ENCODE measurements at regions not wholly inside any gene's neighbourhood (a gene's known extent, or its start where the extent isn't known, plus 50 kb on each side); places are given as distances from the start of the nearest gene placed in this dataset.

DNA sequence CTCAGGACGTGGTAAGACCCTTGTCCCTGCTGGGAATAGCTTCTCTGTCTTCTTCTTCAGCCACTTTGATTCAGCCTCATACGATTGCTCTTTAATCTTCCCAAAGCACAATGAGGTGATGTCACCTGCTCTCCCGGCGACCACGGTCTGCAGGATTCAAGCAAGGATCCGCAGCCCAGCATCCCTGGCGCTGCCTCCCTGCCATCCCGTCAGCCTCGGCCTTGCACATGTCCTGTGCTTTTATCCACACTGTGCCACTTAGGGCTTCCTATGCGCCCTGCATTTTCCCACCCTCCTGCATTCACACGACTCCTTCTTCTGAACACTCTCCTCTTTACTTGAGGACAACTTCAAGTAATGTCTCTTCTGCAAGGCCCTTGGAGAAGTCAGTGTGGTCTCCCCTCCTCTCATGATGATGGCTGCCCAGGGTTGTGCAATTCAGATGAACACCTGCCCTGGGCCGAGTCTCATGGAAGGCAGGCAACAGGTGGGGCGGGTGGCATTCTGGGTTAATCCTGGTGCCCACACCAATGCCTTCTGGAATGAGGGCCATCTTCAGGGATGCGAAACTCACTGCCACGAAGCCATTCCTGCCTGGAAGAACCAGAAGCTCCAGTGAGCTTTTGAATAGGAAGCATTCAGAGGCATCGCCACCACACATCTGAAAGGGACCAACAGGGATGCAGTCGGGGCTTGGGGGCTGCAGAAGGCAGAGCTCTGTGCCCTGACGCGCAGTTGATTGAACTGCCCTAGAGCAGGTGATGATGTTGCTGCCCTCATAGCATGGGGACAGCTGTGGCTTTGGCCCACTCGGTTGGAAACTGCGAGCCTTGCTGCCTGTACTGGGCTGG is 287.5 kb downstream of the GLRX3 start:
- Mint-ChIP-seq H3K27ac (ENCODE audit: low read depth, unreplicated experiment) (no peak overlapping the region), H3K4me1 (ENCODE audit: insufficient read depth, unreplicated experiment) (no peaks in the 10 kb centered on the region), H3K27me3 (ENCODE audit: insufficient read depth, unreplicated experiment) (no peaks in the 10 kb centered on the region), H3K36me3 (ENCODE audit: insufficient read depth, unreplicated experiment) (no peaks in the 10 kb centered on the region), H3K9me3 (ENCODE audit: unreplicated experiment) (peaks cover 22% of the 10 kb centered on the region), H3K4me3 (ENCODE audit: unreplicated experiment) (no peak overlapping the region)
- no peak for DNase-seq (ENCODE audit: unreplicated experiment)
- TF ChIP-seq, protein P1, sequence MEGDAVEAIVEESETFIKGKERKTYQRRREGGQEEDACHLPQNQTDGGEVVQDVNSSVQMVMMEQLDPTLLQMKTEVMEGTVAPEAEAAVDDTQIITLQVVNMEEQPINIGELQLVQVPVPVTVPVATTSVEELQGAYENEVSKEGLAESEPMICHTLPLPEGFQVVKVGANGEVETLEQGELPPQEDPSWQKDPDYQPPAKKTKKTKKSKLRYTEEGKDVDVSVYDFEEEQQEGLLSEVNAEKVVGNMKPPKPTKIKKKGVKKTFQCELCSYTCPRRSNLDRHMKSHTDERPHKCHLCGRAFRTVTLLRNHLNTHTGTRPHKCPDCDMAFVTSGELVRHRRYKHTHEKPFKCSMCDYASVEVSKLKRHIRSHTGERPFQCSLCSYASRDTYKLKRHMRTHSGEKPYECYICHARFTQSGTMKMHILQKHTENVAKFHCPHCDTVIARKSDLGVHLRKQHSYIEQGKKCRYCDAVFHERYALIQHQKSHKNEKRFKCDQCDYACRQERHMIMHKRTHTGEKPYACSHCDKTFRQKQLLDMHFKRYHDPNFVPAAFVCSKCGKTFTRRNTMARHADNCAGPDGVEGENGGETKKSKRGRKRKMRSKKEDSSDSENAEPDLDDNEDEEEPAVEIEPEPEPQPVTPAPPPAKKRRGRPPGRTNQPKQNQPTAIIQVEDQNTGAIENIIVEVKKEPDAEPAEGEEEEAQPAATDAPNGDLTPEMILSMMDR (IDR thresholded peaks at IDR 0.05; ENCODE audit: unreplicated experiment): no peak
- ChIA-PET CTCF (no interaction called here), POLR2A (no interaction called here)
- intact Hi-C loops (cut with micrococcal nuclease): no loop called here
- BruUV-seq (replicated peaks): no TSS peak

- intact Hi-C loops (cut with micrococcal nuclease): no loop called here
- H3K4me1 Mint-ChIP-seq (ENCODE audit: insufficient read depth, unreplicated experiment): no peaks in the 10 kb centered on the region
- H3K4me3 Mint-ChIP-seq (ENCODE audit: unreplicated experiment): no peak overlapping the region
- H3K9me3 Mint-ChIP-seq (ENCODE audit: unreplicated experiment): peaks cover 22% of the 10 kb centered on the region
- no peaks in the 10 kb centered on the region for H3K27me3 Mint-ChIP-seq (ENCODE audit: insufficient read depth, unreplicated experiment)
- ChIA-PET CTCF (no interaction called here), POLR2A (no interaction called here)
- H3K36me3 Mint-ChIP-seq (ENCODE audit: insufficient read depth, unreplicated experiment): no peaks in the 10 kb centered on the region
- no peak overlapping the region for H3K27ac Mint-ChIP-seq (ENCODE audit: low read depth, unreplicated experiment)
- no peak for DNase-seq (ENCODE audit: unreplicated experiment)
- BruUV-seq (replicated peaks): no TSS peak
- TF ChIP-seq, protein P1 (IDR thresholded peaks at IDR 0.05; ENCODE audit: unreplicated experiment): no peak
These were observed 288.2 kb downstream of the GLRX3 start for GRCh38 chr10:130424418-130424817.

GRCh38 chr10:130425169-130425568 is 289.0 kb downstream of the GLRX3 start:
- no TSS peak for BruUV-seq (replicated peaks)
- intact Hi-C loops (cut with micrococcal nuclease): no loop called here
- TF ChIP-seq, protein P1 (IDR thresholded peaks at IDR 0.05; ENCODE audit: unreplicated experiment): no peak
- peaks cover 22% of the 10 kb centered on the region for H3K9me3 Mint-ChIP-seq (ENCODE audit: unreplicated experiment)
- ChIA-PET CTCF (no interaction called here), POLR2A (no interaction called here)
- H3K4me1 Mint-ChIP-seq (ENCODE audit: insufficient read depth, unreplicated experiment): no peaks in the 10 kb centered on the region
- H3K27ac Mint-ChIP-seq (ENCODE audit: low read depth, unreplicated experiment): no peak overlapping the region
- no peak overlapping the region for H3K4me3 Mint-ChIP-seq (ENCODE audit: unreplicated experiment)
- DNase-seq (ENCODE audit: unreplicated experiment): no peak
- H3K27me3 Mint-ChIP-seq (ENCODE audit: insufficient read depth, unreplicated experiment): no peaks in the 10 kb centered on the region
- no peaks in the 10 kb centered on the region for H3K36me3 Mint-ChIP-seq (ENCODE audit: insufficient read depth, unreplicated experiment)

DNA sequence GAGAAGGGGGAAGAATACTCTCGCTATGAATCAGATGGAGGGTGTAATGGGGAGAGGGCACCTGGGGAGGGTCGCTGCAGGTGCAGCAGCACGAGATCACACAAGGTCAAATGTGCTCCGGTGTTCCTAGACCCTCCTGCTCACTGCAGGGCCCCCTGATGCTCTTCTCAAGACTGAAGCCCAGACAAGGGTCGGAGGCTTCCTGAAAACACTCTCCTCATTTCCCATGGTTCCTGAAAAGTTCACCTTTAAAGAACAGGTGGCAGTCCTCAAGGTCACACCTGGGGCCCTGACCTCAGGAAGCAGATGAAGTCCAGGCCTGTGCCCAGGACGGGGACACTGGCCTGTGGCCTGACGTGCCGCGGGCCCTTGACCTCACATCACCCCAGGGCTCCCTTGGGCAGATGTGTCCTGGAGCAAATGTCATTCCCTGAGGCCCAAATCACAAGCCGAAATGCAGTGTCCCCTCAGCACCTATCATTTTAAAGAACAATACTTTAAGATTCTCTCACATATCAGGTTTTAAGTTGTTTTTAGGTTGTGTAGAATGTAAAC is 289.8 kb downstream of the GLRX3 start:
- DNase-seq (ENCODE audit: unreplicated experiment): no peak
- intact Hi-C loops (cut with micrococcal nuclease): no loop called here
- CTCF ChIA-PET: no interaction called here
- H3K9me3 Mint-ChIP-seq (ENCODE audit: unreplicated experiment): peaks cover 24% of the 10 kb centered on the region
- H3K4me1 Mint-ChIP-seq (ENCODE audit: insufficient read depth, unreplicated experiment): no peaks in the 10 kb centered on the region
- H3K27ac Mint-ChIP-seq (ENCODE audit: low read depth, unreplicated experiment): no peak overlapping the region
- TF ChIP-seq, protein P1 (IDR thresholded peaks at IDR 0.05; ENCODE audit: unreplicated experiment): no peak
- no peaks in the 10 kb centered on the region for H3K27me3 Mint-ChIP-seq (ENCODE audit: insufficient read depth, unreplicated experiment)
- no peak overlapping the region for H3K4me3 Mint-ChIP-seq (ENCODE audit: unreplicated experiment)
- no TSS peak for BruUV-seq (replicated peaks)
- H3K36me3 Mint-ChIP-seq (ENCODE audit: insufficient read depth, unreplicated experiment): no peaks in the 10 kb centered on the region
- POLR2A ChIA-PET: no interaction called here

All from MCF 10A (cell line).